GM23338 (cell line): ENCODE measurements at regions not wholly inside any gene's neighbourhood (a gene's known extent, or its start where the extent isn't known, plus 50 kb on each side); places are given as distances from the start of the nearest gene placed in this dataset.

ENCODE experiments used
- CREB1 ChIP-seq: fragments of 250-450 bp; sonication (Bioruptor Pico); IDR thresholded peaks from 2 replicates; pipeline ENCODE4 v1.5.0; 2020; ENCODE audit warnings: low read depth, mild to moderate bottlenecking, moderate library complexity
- EZH2 ChIP-seq: fragments of 200-600 bp; sonication (generic); IDR thresholded peaks from one replicate; pipeline ENCODE4 v1.8.0; 2017; ENCODE audit warnings: antibody characterized with exemption, mild to moderate bottlenecking, low read depth; ENCODE audit not compliant: unreplicated experiment
- EZH2phosphoT487 ChIP-seq: fragments of 200-600 bp; sonication (generic); IDR thresholded peaks from one replicate; pipeline ENCODE4 v1.8.1; 2018; ENCODE audit warnings: antibody characterized with exemption; ENCODE audit not compliant: unreplicated experiment
- POLR2AphosphoS5 ChIP-seq: IDR thresholded peaks from 2 replicates; pipeline ENCODE4 v1.6.1; 2016; ENCODE audit warnings: antibody characterized with exemption, low read depth
- STAT1 ChIP-seq: IDR thresholded peaks from one replicate; pipeline ENCODE4 v1.6.1; 2016; ENCODE audit warnings: antibody characterized with exemption; ENCODE audit not compliant: unreplicated experiment
- TF ChIP-seq, protein P1 (sequence below), 2 experiments: fragments of 200-600 bp in 1 of 2; sonication (generic) in 1 of 2; conservative IDR thresholded peaks; 2 replicates each; pipeline versions ENCODE4 v1.5.1 to v1.6.1; 2016 to 2017; ENCODE audit warnings: antibody characterized with exemption in 2 of 2, low read depth in 2 of 2, mild to moderate bottlenecking in 2 of 2, moderate library complexity in 1 of 2
- TF ChIP-seq, protein P2 (sequence below): IDR thresholded peaks from one replicate; pipeline ENCODE4 v1.6.1; 2018; ENCODE audit warnings: antibody characterized with exemption; ENCODE audit not compliant: unreplicated experiment

DNA sequence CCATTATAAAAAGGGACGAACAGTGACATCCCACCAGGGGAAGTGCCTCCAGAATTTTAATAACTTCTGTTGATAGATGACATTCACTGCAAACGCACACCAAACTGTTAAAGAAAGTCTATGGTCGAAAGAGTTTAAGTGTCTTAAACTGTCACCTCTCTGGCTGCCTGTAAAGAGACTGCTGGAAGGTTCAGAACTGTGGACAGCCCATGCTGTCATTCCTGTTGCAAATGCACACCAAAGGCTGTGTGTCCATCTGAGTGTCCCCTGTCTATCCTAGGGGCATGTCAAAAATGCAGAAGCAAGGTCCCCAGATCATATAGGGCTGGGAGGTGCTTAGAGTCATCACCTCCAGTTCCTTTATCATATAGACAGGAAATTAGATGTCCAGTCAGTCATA is 171.8 kb downstream of the CYRIA start:
- TF ChIP-seq, protein P1, sequence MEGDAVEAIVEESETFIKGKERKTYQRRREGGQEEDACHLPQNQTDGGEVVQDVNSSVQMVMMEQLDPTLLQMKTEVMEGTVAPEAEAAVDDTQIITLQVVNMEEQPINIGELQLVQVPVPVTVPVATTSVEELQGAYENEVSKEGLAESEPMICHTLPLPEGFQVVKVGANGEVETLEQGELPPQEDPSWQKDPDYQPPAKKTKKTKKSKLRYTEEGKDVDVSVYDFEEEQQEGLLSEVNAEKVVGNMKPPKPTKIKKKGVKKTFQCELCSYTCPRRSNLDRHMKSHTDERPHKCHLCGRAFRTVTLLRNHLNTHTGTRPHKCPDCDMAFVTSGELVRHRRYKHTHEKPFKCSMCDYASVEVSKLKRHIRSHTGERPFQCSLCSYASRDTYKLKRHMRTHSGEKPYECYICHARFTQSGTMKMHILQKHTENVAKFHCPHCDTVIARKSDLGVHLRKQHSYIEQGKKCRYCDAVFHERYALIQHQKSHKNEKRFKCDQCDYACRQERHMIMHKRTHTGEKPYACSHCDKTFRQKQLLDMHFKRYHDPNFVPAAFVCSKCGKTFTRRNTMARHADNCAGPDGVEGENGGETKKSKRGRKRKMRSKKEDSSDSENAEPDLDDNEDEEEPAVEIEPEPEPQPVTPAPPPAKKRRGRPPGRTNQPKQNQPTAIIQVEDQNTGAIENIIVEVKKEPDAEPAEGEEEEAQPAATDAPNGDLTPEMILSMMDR (conservative IDR thresholded peaks at IDR 0.05; ENCODE audit: low read depth in 2 of 2), result no peak
- TF ChIP-seq, protein P2, sequence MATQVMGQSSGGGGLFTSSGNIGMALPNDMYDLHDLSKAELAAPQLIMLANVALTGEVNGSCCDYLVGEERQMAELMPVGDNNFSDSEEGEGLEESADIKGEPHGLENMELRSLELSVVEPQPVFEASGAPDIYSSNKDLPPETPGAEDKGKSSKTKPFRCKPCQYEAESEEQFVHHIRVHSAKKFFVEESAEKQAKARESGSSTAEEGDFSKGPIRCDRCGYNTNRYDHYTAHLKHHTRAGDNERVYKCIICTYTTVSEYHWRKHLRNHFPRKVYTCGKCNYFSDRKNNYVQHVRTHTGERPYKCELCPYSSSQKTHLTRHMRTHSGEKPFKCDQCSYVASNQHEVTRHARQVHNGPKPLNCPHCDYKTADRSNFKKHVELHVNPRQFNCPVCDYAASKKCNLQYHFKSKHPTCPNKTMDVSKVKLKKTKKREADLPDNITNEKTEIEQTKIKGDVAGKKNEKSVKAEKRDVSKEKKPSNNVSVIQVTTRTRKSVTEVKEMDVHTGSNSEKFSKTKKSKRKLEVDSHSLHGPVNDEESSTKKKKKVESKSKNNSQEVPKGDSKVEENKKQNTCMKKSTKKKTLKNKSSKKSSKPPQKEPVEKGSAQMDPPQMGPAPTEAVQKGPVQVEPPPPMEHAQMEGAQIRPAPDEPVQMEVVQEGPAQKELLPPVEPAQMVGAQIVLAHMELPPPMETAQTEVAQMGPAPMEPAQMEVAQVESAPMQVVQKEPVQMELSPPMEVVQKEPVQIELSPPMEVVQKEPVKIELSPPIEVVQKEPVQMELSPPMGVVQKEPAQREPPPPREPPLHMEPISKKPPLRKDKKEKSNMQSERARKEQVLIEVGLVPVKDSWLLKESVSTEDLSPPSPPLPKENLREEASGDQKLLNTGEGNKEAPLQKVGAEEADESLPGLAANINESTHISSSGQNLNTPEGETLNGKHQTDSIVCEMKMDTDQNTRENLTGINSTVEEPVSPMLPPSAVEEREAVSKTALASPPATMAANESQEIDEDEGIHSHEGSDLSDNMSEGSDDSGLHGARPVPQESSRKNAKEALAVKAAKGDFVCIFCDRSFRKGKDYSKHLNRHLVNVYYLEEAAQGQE, result no peak
- TF ChIP-seq POLR2AphosphoS5 (no peak), EZH2 (no peak), EZH2phosphoT487 (no peak), STAT1 (no peak), CREB1 (no peak)
